H1 (cell line): ENCODE measurements at regions not wholly inside any gene's neighbourhood (a gene's known extent, or its start where the extent isn't known, plus 50 kb on each side); places are given as distances from the start of the nearest gene placed in this dataset.

Experiments
- CTCF ChIP-seq, 3 experiments: IDR thresholded peaks; 1 replicate in 2 of 3; 2 replicates in 1 of 3; pipeline versions ENCODE4 v1.5.1 to v1.6.1; 2011; ENCODE audit warnings: low read length in 3 of 3, mild to moderate bottlenecking in 3 of 3, inconsistent platforms in 2 of 3, low read depth in 1 of 3, moderate library complexity in 1 of 3; ENCODE audit not compliant: insufficient read depth in 1 of 3; ENCODE audit errors: control extremely low read depth in 1 of 3
- FOSL1 ChIP-seq: IDR thresholded peaks from 2 replicates; pipeline ENCODE4 v1.6.1; 2011; ENCODE audit warnings: mild to moderate bottlenecking, low read depth, low read length, moderate library complexity; ENCODE audit not compliant: insufficient read depth
- HDAC2 ChIP-seq, 2 experiments: fragments of 300-600 bp in 1 of 2; sonication (generic) in 1 of 2; IDR thresholded peaks; 2 replicates each; pipeline ENCODE4 v1.6.1; 2011 to 2012; ENCODE audit warnings: low read depth in 2 of 2, low read length in 2 of 2, mild to moderate bottlenecking in 2 of 2, moderate library complexity in 2 of 2, borderline replicate concordance in 1 of 2, inconsistent platforms in 1 of 2
- TAF1 ChIP-seq: IDR thresholded peaks from 2 replicates; pipeline ENCODE4 v1.6.1; 2011; ENCODE audit warnings: mild to moderate bottlenecking, low read depth, low read length
- YY1 ChIP-seq: IDR thresholded peaks from 2 replicates; pipeline ENCODE4 v1.6.1; 2011; ENCODE audit warnings: low read depth, mild to moderate bottlenecking, low read length

- TF ChIP-seq CTCF (IDR thresholded peaks at IDR 0.05; ENCODE audit: control extremely low read depth in 1 of 3, insufficient read depth in 1 of 3, low read depth in 1 of 3, low read length in 3 of 3) (no peak), FOSL1 (no peak), HDAC2 (IDR thresholded peaks at IDR 0.05; ENCODE audit: borderline replicate concordance in 1 of 2, low read depth in 2 of 2, low read length in 2 of 2) (no peak), YY1 (no peak), TAF1 (no peak)
Observed at GRCh38 chr20:48329031-48329615, 498.7 kb downstream of the PREX1 start.
